ENCODE measurements at regions not wholly inside any gene's neighbourhood (a gene's known extent, or its start where the extent isn't known, plus 50 kb on each side); places are given as distances from the start of the nearest gene placed in this dataset.

GRCh38 chr4:187063251-187063650 is 339.6 kb upstream of the FAT1 start:
- Histone ChIP-seq H2AFZ (ENCODE audit: insufficient read depth, low read depth, low read length, poor library complexity, severe bottlenecking) (no peak overlapping the region), H3K9ac (ENCODE audit: low read length) (no peak overlapping the region), H3K36me3 (replicated peaks in 1 of 2; ENCODE audit: control extremely low read depth in 1 of 2, control insufficient read depth in 1 of 2, extremely low read depth in 1 of 2, insufficient read depth in 2 of 2, low read length in 1 of 2) (no peaks in the 10 kb centered on the region), H3K27ac (ENCODE audit: low read length in 2 of 2) (no peak overlapping the region), H3K4me2 (replicated peaks; ENCODE audit: low read depth, low read length, poor library complexity, severe bottlenecking) (no peak overlapping the region), H3K79me2 (ENCODE audit: control insufficient read depth, insufficient read depth, low read length) (no peaks in the 10 kb centered on the region), H3K4me1 (ENCODE audit: control insufficient read depth in 2 of 2, insufficient read depth in 2 of 2, low read length in 2 of 2) (no peaks in the 10 kb centered on the region), H4K20me1 (ENCODE audit: control insufficient read depth, insufficient read depth, low read length, poor library complexity, severe bottlenecking) (no peaks in the 10 kb centered on the region), H3K9me3 (ENCODE audit: control extremely low read depth in 1 of 3, control insufficient read depth in 2 of 3, insufficient read depth in 1 of 3, low read length in 2 of 3) (peaks cover 0 to 24% (median 0%) of the 10 kb centered on the region in 3 donors), H3K27me3 (replicated peaks in 1 of 4; ENCODE audit: control extremely low read depth in 1 of 4, control insufficient read depth in 3 of 4, insufficient read depth in 4 of 4, low read length in 3 of 4) (no peaks in the 10 kb centered on the region), H3K4me3 (ENCODE audit: control extremely low read depth in 1 of 5, extremely low read depth in 1 of 5, insufficient read depth in 1 of 5, low read depth in 2 of 5, low read length in 4 of 5) (no peak overlapping the region)
- intact Hi-C loops (cut with micrococcal nuclease), result no loop called here
- H3K9me3 Mint-ChIP-seq (ENCODE audit: insufficient read depth), result peaks cover 2% of the 10 kb centered on the region
- ChIA-PET POLR2A (no interaction called here), CTCF (no interaction called here)
- TF ChIP-seq EZH2 (IDR thresholded peaks at IDR 0.05; ENCODE audit: borderline replicate concordance, insufficient read depth, low read depth, low read length, poor library complexity, severe bottlenecking) (no peak), CTCF (IDR thresholded peaks at IDR 0.05) (no peak)
- H3K4me1 Mint-ChIP-seq, result no peaks in the 10 kb centered on the region
- DNase-seq (no peak), ATAC-seq (ENCODE audit: low read depth) (no peak)
- no peak overlapping the region for H3K4me3 Mint-ChIP-seq
- WGBS (ENCODE audit: insufficient coverage), result 81% methylated on average over 26 of the region's 26 CpGs
- H3K27me3 Mint-ChIP-seq, result no peaks in the 10 kb centered on the region
- no peak overlapping the region for H3K27ac Mint-ChIP-seq

GRCh38 chr4:187064033-187064432 is 340.4 kb upstream of the FAT1 start:
- no peaks in the 10 kb centered on the region for H3K27me3 Mint-ChIP-seq
- CTCF ChIA-PET, result no interaction called here
- no peak overlapping the region for H3K4me3 Mint-ChIP-seq
- Histone ChIP-seq H4K20me1 (ENCODE audit: control insufficient read depth, insufficient read depth, low read length, poor library complexity, severe bottlenecking) (no peaks in the 10 kb centered on the region), H3K79me2 (ENCODE audit: control insufficient read depth, insufficient read depth, low read length) (no peaks in the 10 kb centered on the region), H3K4me3 (ENCODE audit: control extremely low read depth in 1 of 5, extremely low read depth in 1 of 5, insufficient read depth in 1 of 5, low read depth in 2 of 5, low read length in 4 of 5) (no peak overlapping the region), H3K9ac (ENCODE audit: low read length) (no peak overlapping the region), H3K4me1 (ENCODE audit: control insufficient read depth in 2 of 2, insufficient read depth in 2 of 2, low read length in 2 of 2) (no peaks in the 10 kb centered on the region), H3K27ac (ENCODE audit: low read length in 2 of 2) (no peak overlapping the region), H3K4me2 (replicated peaks; ENCODE audit: low read depth, low read length, poor library complexity, severe bottlenecking) (no peak overlapping the region), H3K36me3 (replicated peaks in 1 of 2; ENCODE audit: control extremely low read depth in 1 of 2, control insufficient read depth in 1 of 2, extremely low read depth in 1 of 2, insufficient read depth in 2 of 2, low read length in 1 of 2) (no peaks in the 10 kb centered on the region), H3K9me3 (ENCODE audit: control extremely low read depth in 1 of 3, control insufficient read depth in 2 of 3, insufficient read depth in 1 of 3, low read length in 2 of 3) (peaks cover 0 to 23% (median 0%) of the 10 kb centered on the region in 3 donors), H3K27me3 (replicated peaks in 1 of 4; ENCODE audit: control extremely low read depth in 1 of 4, control insufficient read depth in 3 of 4, insufficient read depth in 4 of 4, low read length in 3 of 4) (no peaks in the 10 kb centered on the region), H2AFZ (ENCODE audit: insufficient read depth, low read depth, low read length, poor library complexity, severe bottlenecking) (no peak overlapping the region)
- H3K9me3 Mint-ChIP-seq (ENCODE audit: insufficient read depth), result peaks cover 3% of the 10 kb centered on the region
- no peaks in the 10 kb centered on the region for H3K4me1 Mint-ChIP-seq
- ATAC-seq (ENCODE audit: low read depth) (no peak), DNase-seq (no peak)
- no peak for TF ChIP-seq EZH2 (IDR thresholded peaks at IDR 0.05; ENCODE audit: borderline replicate concordance, insufficient read depth, low read depth, low read length, poor library complexity, severe bottlenecking)
- no peak for TF ChIP-seq CTCF (IDR thresholded peaks at IDR 0.05)
- intact Hi-C loops (cut with micrococcal nuclease), result no loop called here
- no peak overlapping the region for H3K27ac Mint-ChIP-seq
- 92% methylated on average over 27 of the region's 30 CpGs for WGBS (ENCODE audit: insufficient coverage)
- POLR2A ChIA-PET, result no interaction called here

All from B cell (primary cell).